Right kidney (tissue), 1 donor: ENCODE measurements at regions not wholly inside any gene's neighbourhood (a gene's known extent, or its start where the extent isn't known, plus 50 kb on each side); places are given as distances from the start of the nearest gene placed in this dataset.
"Not testable (repeated sequence)": the region's sequence is repeated elsewhere in the genome, so short reads cannot be mapped to it uniquely, and the experiment has no call there.

Source experiments
- DNase-seq: peaks from one replicate; pipeline ENCODE4 v3.0.0-alpha.2; 2016

- no peak for DNase-seq
Measured at GRCh38 chr12:9367201-9367600, 159.0 kb upstream of the PZP start.

- DNase-seq, result no peak
Measured at GRCh38 chr12:9365296-9365695, 157.1 kb upstream of the PZP start.

- no peak for DNase-seq
Measured at GRCh38 chr12:9364224-9365176, 156.3 kb upstream of the PZP start.

GRCh38 chr12:9363145-9363544 lies 154.9 kb upstream of the PZP start:
- no peak for DNase-seq

- no peak for DNase-seq
Measured at GRCh38 chr12:9361879-9362326, 153.7 kb upstream of the PZP start.

GRCh38 chr12:9354009-9354754 lies 146.0 kb upstream of the PZP start:
- not testable (repeated sequence) for DNase-seq

- no peak for DNase-seq
Measured at GRCh38 chr12:9351136-9351535, 142.9 kb upstream of the PZP start.

- no peak for DNase-seq
Measured at GRCh38 chr12:9349888-9350885, 142.0 kb upstream of the PZP start.

- no peak for DNase-seq
Measured at GRCh38 chr12:9348906-9349518, 140.8 kb upstream of the PZP start.

- no peak for DNase-seq
Measured at GRCh38 chr12:9347328-9348127, 139.3 kb upstream of the PZP start.

- no peak for DNase-seq
Measured at GRCh38 chr12:9346866-9347327, 138.7 kb upstream of the PZP start.

- DNase-seq, result no peak
Measured at GRCh38 chr12:9345171-9345570, 137.0 kb upstream of the PZP start.

GRCh38 chr12:9344541-9344940 lies 136.3 kb upstream of the PZP start:
- DNase-seq, result no peak

GRCh38 chr12:9343731-9344130 lies 135.5 kb upstream of the PZP start:
- no peak for DNase-seq

GRCh38 chr12:9342614-9343353 lies 134.6 kb upstream of the PZP start:
- no peak for DNase-seq

- DNase-seq, result no peak
Measured at GRCh38 chr12:9341260-9341585, 133.0 kb upstream of the PZP start.

- no peak for DNase-seq
Measured at GRCh38 chr12:9340422-9341259, 132.4 kb upstream of the PZP start.

- DNase-seq, result no peak
Measured at GRCh38 chr12:9337656-9338055, 129.5 kb upstream of the PZP start.

GRCh38 chr12:9336375-9337011 lies 128.3 kb upstream of the PZP start:
- not testable (repeated sequence) for DNase-seq
